ENCODE measurements at regions not wholly inside any gene's neighbourhood (a gene's known extent, or its start where the extent isn't known, plus 50 kb on each side); places are given as distances from the start of the nearest gene placed in this dataset.

- no peak for TF ChIP-seq POLR2A (IDR thresholded peaks at IDR 0.05)
- WGBS, 2 donors: 89 to 91% methylated on average over 21 of the region's 21 CpGs
- H3K36me3 ChIP-seq: no peaks in the 10 kb centered on the region
- H3K27me3 ChIP-seq: peaks cover 0 to 7% (median 0%) of the 10 kb centered on the region in 3 donors
- no peaks in the 10 kb centered on the region for H3K9me3 ChIP-seq
- H3K4me1 ChIP-seq: no peaks in the 10 kb centered on the region
- DNase-seq: peak; percentile 50
- intact Hi-C loops (cut with DNase I): no loop called here
- no peak overlapping the region for H3K27ac ChIP-seq
- H3K4me3 ChIP-seq: no peak overlapping the region
Observed at GRCh38 chrX:476724-477075, 90.0 kb upstream of the PPP2R3B start.

- peak; percentile 38 for DNase-seq
- 78 to 86% methylated on average over 18 of the region's 18 CpGs for WGBS, 2 donors
- Histone ChIP-seq H3K27me3 (peaks cover 0 to 7% (median 0%) of the 10 kb centered on the region in 3 donors), H3K36me3 (no peaks in the 10 kb centered on the region), H3K9me3 (no peaks in the 10 kb centered on the region), H3K27ac (no peak overlapping the region), H3K4me3 (no peak overlapping the region), H3K4me1 (no peaks in the 10 kb centered on the region)
- TF ChIP-seq CTCF (IDR thresholded peaks at IDR 0.05) (no peak), POLR2A (IDR thresholded peaks at IDR 0.05) (no peak), EP300 (IDR thresholded peaks at IDR 0.05) (no peak), POLR2AphosphoS5 (IDR thresholded peaks at IDR 0.05) (no peak)
- intact Hi-C loops (cut with DNase I): no loop called here
Observed at GRCh38 chrX:477441-478012, 90.8 kb upstream of the PPP2R3B start.

GRCh38 chrX:479273-479981, 92.7 kb upstream of the PPP2R3B start:
- TF ChIP-seq EP300 (IDR thresholded peaks at IDR 0.05): no peak
- TF ChIP-seq POLR2AphosphoS5 (IDR thresholded peaks at IDR 0.05): no peak
- no peak for TF ChIP-seq CTCF (IDR thresholded peaks at IDR 0.05)
- no peak for TF ChIP-seq POLR2A (IDR thresholded peaks at IDR 0.05)
- 91 to 95% methylated on average over 20 of the region's 20 CpGs for WGBS, 2 donors
- Histone ChIP-seq H3K27ac (no peak overlapping the region), H3K9me3 (no peaks in the 10 kb centered on the region), H3K4me3 (no peak overlapping the region), H3K36me3 (no peaks in the 10 kb centered on the region), H3K4me1 (no peaks in the 10 kb centered on the region), H3K27me3 (peaks cover 0 to 7% (median 0%) of the 10 kb centered on the region in 3 donors)
- intact Hi-C loops (cut with DNase I): no loop called here
- DNase-seq: no peak

GRCh38 chrX:480861-481417, 94.2 kb upstream of the PPP2R3B start:
- 89 to 95% methylated on average over 7 of the region's 7 CpGs for WGBS, 2 donors

More at GRCh38 chrX:480861-481417, 94.2 kb upstream of the PPP2R3B start:
- Histone ChIP-seq H3K4me1 (no peaks in the 10 kb centered on the region), H3K9me3 (no peaks in the 10 kb centered on the region), H3K36me3 (no peaks in the 10 kb centered on the region), H3K4me3 (no peak overlapping the region), H3K27ac (no peak overlapping the region), H3K27me3 (peaks cover 0 to 7% (median 0%) of the 10 kb centered on the region in 3 donors)
- DNase-seq: no peak
- intact Hi-C loops (cut with DNase I): no loop called here
- no peak for TF ChIP-seq EP300 (IDR thresholded peaks at IDR 0.05)
- no peak for TF ChIP-seq POLR2A (IDR thresholded peaks at IDR 0.05)
- TF ChIP-seq POLR2AphosphoS5 (IDR thresholded peaks at IDR 0.05): no peak
- no peak for TF ChIP-seq CTCF (IDR thresholded peaks at IDR 0.05)

Measured in sigmoid colon (tissue), 6 donors.